HL-60 (cell line): ENCODE measurements at regions not wholly inside any gene's neighbourhood (a gene's known extent, or its start where the extent isn't known, plus 50 kb on each side); places are given as distances from the start of the nearest gene placed in this dataset.

Experiments
- CTCF ChIP-seq: IDR thresholded peaks from one replicate; pipeline ENCODE4 v1.5.1; 2011; ENCODE audit warnings: low read length, control low read depth, inconsistent platforms; ENCODE audit not compliant: insufficient read depth
- GABPA ChIP-seq: IDR thresholded peaks from 2 replicates; pipeline ENCODE4 v1.6.1; 2012; ENCODE audit warnings: low read depth
- POLR2AphosphoS5 ChIP-seq: IDR thresholded peaks from 2 replicates; pipeline ENCODE4 v1.6.1; 2012; ENCODE audit warnings: low read depth
- REST ChIP-seq: IDR thresholded peaks from 2 replicates; pipeline ENCODE4 v1.6.1; 2012; ENCODE audit warnings: low read depth; ENCODE audit not compliant: insufficient replicate concordance

- no peak for TF ChIP-seq POLR2AphosphoS5
- no peak for TF ChIP-seq CTCF
- no peak for TF ChIP-seq GABPA
- no peak for TF ChIP-seq REST
Observed at GRCh38 chr16:8377864-8378263, 212.4 kb downstream of the TMEM114 start.
